Spleen (tissue), 11 donors: ENCODE measurements at regions not wholly inside any gene's neighbourhood (a gene's known extent, or its start where the extent isn't known, plus 50 kb on each side); places are given as distances from the start of the nearest gene placed in this dataset.

ENCODE experiments used
- DNase-seq: peaks from one replicate; pipeline ENCODE4 v3.0.0-alpha.2; 2020
- H3K27ac ChIP-seq, 8 donors: fragments of 200-600 bp; sonication (generic) in 7 of 8; 1 replicate in 4 of 8; 2 replicates in 4 of 8; pipeline versions ENCODE4 v1.5.0 to v1.8.0; 2016 to 2021; ENCODE audit warnings: inconsistent platforms in 4 of 8, mild to moderate bottlenecking in 4 of 8, moderate library complexity in 1 of 8
- H3K27me3 ChIP-seq, 7 donors: fragments of 200-600 bp; sonication (generic) in 6 of 7; replicated peaks in 1 of 7; 1 replicate in 4 of 7; 2 replicates in 3 of 7; pipeline versions ENCODE4 v1.5.0 to v1.8.0; 2016 to 2021; ENCODE audit warnings: inconsistent platforms in 3 of 7, mild to moderate bottlenecking in 1 of 7
- H3K36me3 ChIP-seq, 6 donors: fragments of 200-600 bp; sonication (generic) in 5 of 6; 1 replicate in 4 of 6; 2 replicates in 2 of 6; pipeline versions ENCODE4 v1.5.0 to v1.8.0; 2016 to 2021; ENCODE audit warnings: inconsistent platforms in 2 of 6
- H3K4me1 ChIP-seq, 6 donors: fragments of 200-600 bp; sonication (generic) in 5 of 6; 1 replicate in 3 of 6; 2 replicates in 3 of 6; pipeline versions ENCODE4 v1.5.0 to v1.8.0; 2016 to 2021; ENCODE audit warnings: inconsistent platforms in 3 of 6
- H3K4me3 ChIP-seq, 8 donors: fragments of 200-600 bp; sonication (generic) in 7 of 8; 1 replicate in 4 of 8; 2 replicates in 4 of 8; pipeline versions ENCODE4 v1.5.0 to v1.8.0; 2016 to 2021; ENCODE audit warnings: inconsistent platforms in 4 of 8, mild to moderate bottlenecking in 4 of 8, moderate library complexity in 2 of 8
- H3K9me3 ChIP-seq, 8 donors: fragments of 200-600 bp; sonication (generic) in 7 of 8; 1 replicate in 4 of 8; 2 replicates in 4 of 8; pipeline versions ENCODE4 v1.5.0 to v1.8.0; 2016 to 2021; ENCODE audit warnings: inconsistent platforms in 4 of 8
- POLR2A ChIP-seq, 3 donors: fragments of 450-650 bp; IDR thresholded peaks; one replicate each; pipeline ENCODE4 v1.5.1; 2017; ENCODE audit warnings: antibody characterized with exemption in 3 of 3, mild to moderate bottlenecking in 1 of 3
- POLR2AphosphoS5 ChIP-seq, 3 donors: sonication (generic); formaldehyde crosslinking; IDR thresholded peaks; one replicate each; pipeline ENCODE4 v1.5.1; 2017; ENCODE audit warnings: antibody characterized with exemption in 3 of 3
- WGBS, 5 donors: extraction: QIAGEN DNeasy Blood & Tissue Kit in 3 of 5; methylation state at CpG; one replicate each; pipeline versions ENCODE4 v1.1.5 to v1.1.7; 2013 to 2018; 5-methylcytosine and 5-hydroxymethylcytosine counted together
- intact Hi-C: fragments of 100-400 bp; cut with DNase I; formaldehyde crosslinking; loops from one replicate; pipeline ENCODE4 v1.15.0; 2023; ENCODE audit warnings: low total_unique reads
- TF ChIP-seq, protein P1 (sequence below), 11 experiments: fragments of 200-600 bp in 7 of 11; fragments of 450-650 bp in 4 of 11; sonication (generic) in 4 of 11; IDR thresholded peaks in 8 of 11; conservative IDR thresholded peaks in 3 of 11; 1 replicate in 7 of 11; 2 replicates in 4 of 11; pipeline versions ENCODE4 v1.4.0 to v1.8.0; 2016 to 2021; ENCODE audit warnings: antibody characterized with exemption in 11 of 11, inconsistent platforms in 4 of 11, mild to moderate bottlenecking in 1 of 11
- donor health status: healthy with polysubstance abuse.
- donor health status: DM: no; HTN: no; CAD: no; lungs with moderate emphysema.
- donor health status: DM: no; HTN: no; CAD: no.
- donor health status: Bipolar disorder and iron deficiency.
- donor health status: healthy.
- donor health status: DM: no; HTN: no; CAD: no.
- donor health status: DM: yes; HTN: yes; CAD: no.

DNA sequence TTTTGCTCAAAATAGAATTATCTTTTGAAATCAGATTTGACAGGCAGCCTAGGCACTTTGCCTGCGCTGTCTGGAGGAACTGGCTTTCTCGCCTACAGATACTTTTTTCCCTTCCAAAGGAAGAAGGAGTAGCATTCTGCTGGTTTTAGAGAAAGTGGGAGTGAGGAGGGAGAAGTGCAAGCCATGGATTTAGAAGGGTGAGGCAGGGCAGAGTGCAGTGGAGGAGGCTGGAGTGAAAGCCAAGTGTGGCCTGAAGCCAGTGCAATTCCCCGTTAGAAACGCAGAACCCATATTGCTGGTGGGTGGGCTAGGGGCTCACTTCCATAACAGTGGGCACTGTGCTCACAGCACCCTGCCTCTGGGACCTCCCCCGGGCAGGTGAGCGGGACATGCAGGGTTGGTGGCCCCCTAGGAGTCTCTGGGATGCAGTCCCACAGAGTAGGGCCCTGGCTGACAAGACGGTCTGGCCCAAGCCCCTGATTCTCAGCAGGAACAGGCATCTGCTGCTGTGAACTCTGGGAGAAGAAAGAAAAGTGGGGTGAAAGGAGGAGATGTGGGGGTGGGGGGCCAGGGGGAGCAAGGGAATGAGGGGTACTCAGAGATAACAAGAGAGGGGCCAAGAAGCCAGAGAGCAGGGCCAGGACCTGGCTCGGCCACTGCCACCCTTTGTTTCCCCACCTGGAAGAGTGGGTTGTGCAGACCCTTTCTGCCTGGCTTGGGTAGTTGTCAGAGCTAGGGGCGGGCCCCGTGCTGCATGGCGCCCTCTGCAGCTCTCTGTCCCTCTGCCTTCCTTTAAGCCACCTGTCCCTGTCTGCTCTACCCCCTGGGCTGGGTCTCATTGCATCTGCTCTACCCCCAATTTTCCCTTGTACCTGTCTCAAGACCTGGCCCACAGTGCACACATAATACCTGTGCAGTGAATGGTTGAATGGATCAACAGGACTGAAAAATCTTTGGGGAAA is 273.5 kb upstream of the HS6ST1 start:
- H3K27me3 ChIP-seq = peaks cover 0 to 4% (median 0%) of the 10 kb centered on the region in 7 donors
- no peak overlapping the region for H3K27ac ChIP-seq
- H3K4me1 ChIP-seq = peaks cover 0 to 17% (median 4%) of the 10 kb centered on the region in 6 donors
- intact Hi-C loops = no loop called here
- TF ChIP-seq POLR2AphosphoS5 (IDR thresholded peaks at IDR 0.05) (no peak), POLR2A (IDR thresholded peaks at IDR 0.05) (no peak)
- TF ChIP-seq, protein P1, sequence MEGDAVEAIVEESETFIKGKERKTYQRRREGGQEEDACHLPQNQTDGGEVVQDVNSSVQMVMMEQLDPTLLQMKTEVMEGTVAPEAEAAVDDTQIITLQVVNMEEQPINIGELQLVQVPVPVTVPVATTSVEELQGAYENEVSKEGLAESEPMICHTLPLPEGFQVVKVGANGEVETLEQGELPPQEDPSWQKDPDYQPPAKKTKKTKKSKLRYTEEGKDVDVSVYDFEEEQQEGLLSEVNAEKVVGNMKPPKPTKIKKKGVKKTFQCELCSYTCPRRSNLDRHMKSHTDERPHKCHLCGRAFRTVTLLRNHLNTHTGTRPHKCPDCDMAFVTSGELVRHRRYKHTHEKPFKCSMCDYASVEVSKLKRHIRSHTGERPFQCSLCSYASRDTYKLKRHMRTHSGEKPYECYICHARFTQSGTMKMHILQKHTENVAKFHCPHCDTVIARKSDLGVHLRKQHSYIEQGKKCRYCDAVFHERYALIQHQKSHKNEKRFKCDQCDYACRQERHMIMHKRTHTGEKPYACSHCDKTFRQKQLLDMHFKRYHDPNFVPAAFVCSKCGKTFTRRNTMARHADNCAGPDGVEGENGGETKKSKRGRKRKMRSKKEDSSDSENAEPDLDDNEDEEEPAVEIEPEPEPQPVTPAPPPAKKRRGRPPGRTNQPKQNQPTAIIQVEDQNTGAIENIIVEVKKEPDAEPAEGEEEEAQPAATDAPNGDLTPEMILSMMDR (IDR thresholded peaks at IDR 0.05 in 8 of 11, conservative IDR thresholded peaks at IDR 0.05 in 3 of 11) = no peak
- H3K4me3 ChIP-seq = no peak overlapping the region
- WGBS, 5 donors = 75 to 94% (median 85%) methylated on average over 11 of the region's 11 CpGs
- no peaks in the 10 kb centered on the region for H3K9me3 ChIP-seq
- H3K36me3 ChIP-seq = no peaks in the 10 kb centered on the region
- DNase-seq = no peak

DNA sequence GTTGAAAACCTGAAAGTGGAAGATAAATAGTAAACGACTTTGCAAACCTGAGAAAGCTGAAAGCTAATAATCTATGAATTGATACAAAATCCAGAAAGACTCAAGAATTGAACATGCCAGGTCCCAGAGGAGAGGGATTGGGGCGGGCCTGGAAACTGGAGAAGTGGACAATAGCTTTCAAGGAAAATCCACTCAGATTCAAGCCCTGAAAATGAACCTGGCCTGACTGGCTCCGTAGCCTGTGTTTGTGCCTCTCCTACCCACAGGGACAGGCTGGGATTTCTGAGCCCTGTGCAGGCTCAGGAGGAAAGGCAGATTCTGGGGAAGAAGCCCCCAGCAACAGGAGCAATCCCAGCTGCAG is 274.8 kb upstream of the HS6ST1 start:
- Histone ChIP-seq H3K36me3 (no peaks in the 10 kb centered on the region), H3K9me3 (no peaks in the 10 kb centered on the region), H3K27me3 (peaks cover 0 to 4% (median 0%) of the 10 kb centered on the region in 7 donors), H3K4me3 (no peak overlapping the region), H3K4me1 (peaks cover 0 to 17% (median 4%) of the 10 kb centered on the region in 6 donors), H3K27ac (no peak overlapping the region)
- TF ChIP-seq POLR2AphosphoS5 (IDR thresholded peaks at IDR 0.05) = no peak
- TF ChIP-seq, protein P1 (IDR thresholded peaks at IDR 0.05 in 8 of 11, conservative IDR thresholded peaks at IDR 0.05 in 3 of 11) = no peak
- TF ChIP-seq POLR2A (IDR thresholded peaks at IDR 0.05) = no peak
- intact Hi-C loops = no loop called here
- no peak for DNase-seq
- 78 to 94% (median 86%) methylated on average over 3 of the region's 3 CpGs for WGBS, 5 donors

DNA sequence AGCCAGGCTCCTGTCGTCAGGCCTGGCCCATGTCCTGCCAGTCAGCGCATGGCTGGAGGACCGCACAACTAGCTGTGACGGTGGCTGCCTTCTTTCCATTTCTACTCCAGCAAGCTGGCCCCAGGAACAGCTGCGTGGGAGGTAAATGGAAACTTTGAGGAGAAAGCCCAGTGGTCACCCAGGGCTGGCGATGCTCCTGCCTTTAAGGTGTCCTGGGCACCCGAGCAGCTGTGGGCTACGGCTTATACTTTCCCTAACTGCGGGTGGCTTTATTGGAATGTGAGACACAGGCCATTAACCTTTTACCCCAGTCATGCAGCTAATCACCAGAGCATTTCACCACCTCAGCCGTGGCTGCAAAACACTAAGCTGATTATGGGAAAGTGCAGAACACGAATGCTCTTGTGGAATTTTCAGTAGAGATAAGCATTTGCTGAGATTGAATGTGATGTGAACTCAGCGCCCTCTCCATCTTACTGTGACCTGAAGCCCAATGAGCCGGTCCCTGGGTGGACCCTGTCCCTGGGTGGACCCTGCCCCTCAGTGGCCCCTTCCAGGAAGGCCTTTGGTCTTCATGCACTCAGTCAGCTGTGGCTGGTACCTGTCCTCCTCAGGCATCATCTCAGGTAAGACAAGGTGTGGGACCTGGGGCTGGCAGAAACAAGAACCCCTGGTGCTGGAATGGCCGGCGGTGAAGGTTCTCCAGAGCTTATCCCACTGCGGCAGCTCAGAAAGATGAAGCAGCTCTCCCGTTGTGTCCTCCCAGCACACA is 275.4 kb upstream of the HS6ST1 start:
- whole genome bisulfite sequencing, 5 donors = 70 to 94% (median 90%) methylated on average over 9 to 17 of the region's 17 CpGs
- H3K4me3 ChIP-seq = no peak overlapping the region

More for the DNA sequence above, 275.4 kb upstream of the HS6ST1 start:
- Histone ChIP-seq H3K4me1 (peaks cover 0 to 17% (median 4%) of the 10 kb centered on the region in 6 donors), H3K27ac (no peak overlapping the region), H3K36me3 (no peaks in the 10 kb centered on the region), H3K9me3 (no peaks in the 10 kb centered on the region), H3K27me3 (peaks cover 0 to 4% (median 0%) of the 10 kb centered on the region in 7 donors)
- TF ChIP-seq, protein P1 (IDR thresholded peaks at IDR 0.05 in 8 of 11, conservative IDR thresholded peaks at IDR 0.05 in 3 of 11) = no peak
- TF ChIP-seq POLR2A (IDR thresholded peaks at IDR 0.05) = no peak
- intact Hi-C loops = no loop called here
- DNase-seq = no peak
